ENCODE measurements at regions not wholly inside any gene's neighbourhood (a gene's known extent, or its start where the extent isn't known, plus 50 kb on each side); places are given as distances from the start of the nearest gene placed in this dataset.

DNA sequence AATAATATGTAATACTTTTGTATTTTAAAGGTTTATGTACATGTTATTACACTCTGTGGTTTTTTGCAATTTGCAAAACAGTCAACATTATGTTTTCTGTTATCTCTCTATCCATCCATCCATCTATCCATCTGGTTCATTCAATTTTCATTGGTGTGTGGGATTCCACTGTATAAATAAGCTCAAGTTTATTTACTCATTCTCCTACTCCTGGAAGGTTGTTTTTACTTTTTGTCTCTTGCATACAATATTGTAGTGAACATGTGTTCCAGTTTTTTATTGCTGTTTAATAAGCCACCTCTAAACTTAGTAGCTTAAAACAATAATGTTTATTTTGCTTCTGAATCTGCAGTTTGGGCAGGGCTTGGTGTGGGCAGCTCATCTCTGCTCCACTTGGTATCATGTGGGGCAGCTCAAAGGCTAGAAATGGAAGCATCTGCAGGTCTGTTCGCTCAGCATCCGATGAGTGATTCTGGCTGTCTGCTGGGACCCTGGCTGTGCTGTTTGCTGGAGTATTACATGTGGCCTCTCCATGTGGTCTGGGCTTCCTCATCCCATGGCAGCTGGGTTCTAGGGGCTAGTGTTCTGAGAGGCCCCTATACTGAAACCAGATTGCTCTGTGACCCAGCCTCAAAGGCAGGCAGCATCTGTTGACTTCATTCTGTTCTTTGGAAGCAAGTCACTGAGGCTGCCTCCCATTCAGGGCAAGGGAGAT, 98.8 kb downstream of the SLC25A47 start:
- no peak for DNase-seq (ENCODE audit: low read depth)
- no peak overlapping the region for H3K4me3 ChIP-seq (ENCODE audit: low read depth, low read length)
- no peak for TF ChIP-seq MYC (IDR thresholded peaks at IDR 0.05; ENCODE audit: low read depth, low read length)
- TF ChIP-seq, protein P1, sequence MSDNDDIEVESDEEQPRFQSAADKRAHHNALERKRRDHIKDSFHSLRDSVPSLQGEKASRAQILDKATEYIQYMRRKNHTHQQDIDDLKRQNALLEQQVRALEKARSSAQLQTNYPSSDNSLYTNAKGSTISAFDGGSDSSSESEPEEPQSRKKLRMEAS (IDR thresholded peaks at IDR 0.05; ENCODE audit: low read depth, low read length) = no peak
- TF ChIP-seq, protein P2, sequence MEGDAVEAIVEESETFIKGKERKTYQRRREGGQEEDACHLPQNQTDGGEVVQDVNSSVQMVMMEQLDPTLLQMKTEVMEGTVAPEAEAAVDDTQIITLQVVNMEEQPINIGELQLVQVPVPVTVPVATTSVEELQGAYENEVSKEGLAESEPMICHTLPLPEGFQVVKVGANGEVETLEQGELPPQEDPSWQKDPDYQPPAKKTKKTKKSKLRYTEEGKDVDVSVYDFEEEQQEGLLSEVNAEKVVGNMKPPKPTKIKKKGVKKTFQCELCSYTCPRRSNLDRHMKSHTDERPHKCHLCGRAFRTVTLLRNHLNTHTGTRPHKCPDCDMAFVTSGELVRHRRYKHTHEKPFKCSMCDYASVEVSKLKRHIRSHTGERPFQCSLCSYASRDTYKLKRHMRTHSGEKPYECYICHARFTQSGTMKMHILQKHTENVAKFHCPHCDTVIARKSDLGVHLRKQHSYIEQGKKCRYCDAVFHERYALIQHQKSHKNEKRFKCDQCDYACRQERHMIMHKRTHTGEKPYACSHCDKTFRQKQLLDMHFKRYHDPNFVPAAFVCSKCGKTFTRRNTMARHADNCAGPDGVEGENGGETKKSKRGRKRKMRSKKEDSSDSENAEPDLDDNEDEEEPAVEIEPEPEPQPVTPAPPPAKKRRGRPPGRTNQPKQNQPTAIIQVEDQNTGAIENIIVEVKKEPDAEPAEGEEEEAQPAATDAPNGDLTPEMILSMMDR (IDR thresholded peaks at IDR 0.05; ENCODE audit: low read depth, low read length) = no peak
- TF ChIP-seq POLR2A (IDR thresholded peaks at IDR 0.05; ENCODE audit: extremely low read depth, insufficient read length) = no peak

DNA sequence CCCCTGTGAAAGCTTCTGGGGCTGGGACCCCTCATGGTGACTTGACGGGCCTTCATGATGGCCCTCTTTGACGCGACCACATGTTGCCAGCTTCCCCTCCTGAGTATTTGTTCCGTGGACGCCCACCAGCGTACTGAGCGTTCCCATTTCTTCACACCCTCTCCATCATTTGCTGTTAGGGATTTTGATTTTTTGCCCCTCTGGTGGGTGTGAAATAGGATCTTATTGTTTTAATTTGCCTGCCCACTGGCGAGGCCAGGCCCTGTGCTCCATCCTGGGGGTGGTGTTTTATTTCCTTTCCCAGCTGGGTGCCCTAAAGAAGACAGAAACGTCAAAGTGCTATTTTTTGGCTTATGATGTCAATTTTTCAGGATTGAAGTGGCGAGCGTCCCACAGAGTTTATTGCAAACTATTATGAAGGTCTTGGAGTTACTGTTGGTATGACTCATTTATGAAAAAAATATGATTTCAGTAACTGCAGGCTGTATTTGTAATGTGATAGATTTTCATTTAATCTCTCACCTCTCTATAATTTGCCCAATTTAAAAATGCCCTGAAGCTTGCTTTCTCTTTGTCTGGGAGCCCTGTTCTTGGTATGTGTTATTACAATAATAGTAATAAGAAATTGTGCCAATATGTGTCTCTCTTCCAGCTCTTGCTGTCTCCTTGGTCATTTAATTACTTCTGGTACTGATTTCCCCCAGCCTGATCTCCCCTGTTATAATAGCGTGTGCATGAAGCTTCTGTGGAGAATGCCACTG, 99.6 kb downstream of the SLC25A47 start:
- no peak for DNase-seq (ENCODE audit: low read depth)
- H3K4me3 ChIP-seq (ENCODE audit: low read depth, low read length) = no peak overlapping the region
- TF ChIP-seq, protein P2 (IDR thresholded peaks at IDR 0.05; ENCODE audit: low read depth, low read length) = no peak
- TF ChIP-seq MYC (IDR thresholded peaks at IDR 0.05; ENCODE audit: low read depth, low read length) (no peak), POLR2A (IDR thresholded peaks at IDR 0.05; ENCODE audit: extremely low read depth, insufficient read length) (no peak)

DNA sequence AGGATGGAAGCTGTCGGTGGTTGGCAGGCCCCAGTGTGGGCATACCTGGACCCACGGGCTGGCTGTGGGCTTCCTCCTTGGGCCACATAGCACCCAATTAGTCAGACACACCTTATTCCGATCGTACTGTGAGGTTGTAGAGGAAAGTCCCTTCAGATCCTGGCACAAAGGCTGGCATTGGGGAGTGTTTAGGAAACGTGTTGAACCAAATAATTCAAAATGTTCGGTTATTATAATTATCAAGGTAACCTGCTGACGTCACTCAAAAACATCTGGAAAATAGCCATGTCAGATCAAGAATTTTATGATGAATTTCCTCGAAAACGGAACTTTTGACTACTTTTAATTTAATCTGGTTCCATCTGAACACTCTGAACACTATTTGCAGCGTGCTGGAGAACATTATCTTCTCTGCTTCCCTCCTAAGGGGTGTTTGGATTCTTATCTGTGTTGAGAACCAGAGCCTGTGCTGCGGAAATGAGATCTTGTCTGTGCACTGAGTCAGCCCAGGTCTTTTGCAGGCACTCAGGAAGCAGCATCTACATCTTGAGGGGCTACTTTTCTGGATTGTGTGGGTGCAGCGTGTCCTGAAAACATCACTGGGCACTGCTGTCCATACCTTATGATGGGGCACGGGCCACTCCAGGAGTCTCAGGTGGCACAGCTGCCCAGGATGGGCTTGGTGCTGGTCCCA, 100.3 kb downstream of the SLC25A47 start:
- DNase-seq (ENCODE audit: low read depth) = no peak
- TF ChIP-seq, protein P2 (IDR thresholded peaks at IDR 0.05; ENCODE audit: low read depth, low read length) = no peak
- no peak for TF ChIP-seq POLR2A (IDR thresholded peaks at IDR 0.05; ENCODE audit: extremely low read depth, insufficient read length)
- no peak overlapping the region for H3K4me3 ChIP-seq (ENCODE audit: low read depth, low read length)

DNA sequence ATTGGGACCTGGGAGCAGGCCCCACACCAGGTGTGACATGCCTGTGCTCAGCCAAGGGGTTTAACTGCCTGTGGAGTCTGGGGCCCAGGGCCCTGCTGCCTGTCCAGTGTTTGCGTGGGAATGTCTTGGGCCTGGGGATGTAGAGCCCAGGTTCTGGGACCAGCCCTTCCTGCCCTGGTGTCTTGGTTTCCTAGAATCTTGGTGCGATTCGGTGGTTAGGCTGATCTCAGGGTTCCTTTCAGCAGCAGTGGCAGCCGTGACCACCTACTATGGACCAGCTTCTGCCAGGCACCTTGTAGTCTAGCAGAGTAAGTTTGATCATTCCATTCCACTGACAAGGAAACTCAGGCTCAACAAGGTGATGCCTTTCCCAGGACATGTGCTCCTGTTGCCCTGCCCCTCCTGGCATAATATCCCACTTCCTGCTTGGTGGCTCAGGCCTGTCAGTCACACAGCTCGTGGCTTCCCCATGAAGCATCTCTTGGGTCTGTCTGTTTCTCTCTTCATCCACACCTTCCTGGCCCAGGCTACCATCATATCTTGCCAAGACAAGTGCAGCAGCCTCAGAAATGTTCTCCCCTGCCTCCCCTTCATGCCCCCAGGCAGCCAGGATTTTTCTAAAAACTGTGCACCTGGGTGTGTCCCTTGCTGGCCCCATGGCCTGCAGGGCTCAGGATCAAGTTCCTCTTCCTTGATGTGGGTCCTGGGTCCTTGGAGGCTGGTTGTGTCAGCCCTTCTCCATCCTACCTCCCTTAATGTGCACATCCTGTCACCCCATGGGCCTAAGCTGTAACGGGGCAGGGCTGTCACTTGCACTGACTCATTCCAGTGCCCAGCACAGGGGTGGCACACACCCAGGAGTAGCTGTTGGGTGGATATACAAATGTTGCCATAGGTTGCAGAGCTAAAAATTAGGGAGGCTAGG, 101.6 kb downstream of the SLC25A47 start:
- H3K4me3 ChIP-seq (ENCODE audit: low read depth, low read length) = no peak overlapping the region
- DNase-seq (ENCODE audit: low read depth) = peak; percentile 42
- TF ChIP-seq MYC (IDR thresholded peaks at IDR 0.05; ENCODE audit: low read depth, low read length) = 0 out of 2 replicates have a peak, but pooled peaks have one; percentile 7
- TF ChIP-seq, protein P1 (IDR thresholded peaks at IDR 0.05; ENCODE audit: low read depth, low read length) = no peak

DNA sequence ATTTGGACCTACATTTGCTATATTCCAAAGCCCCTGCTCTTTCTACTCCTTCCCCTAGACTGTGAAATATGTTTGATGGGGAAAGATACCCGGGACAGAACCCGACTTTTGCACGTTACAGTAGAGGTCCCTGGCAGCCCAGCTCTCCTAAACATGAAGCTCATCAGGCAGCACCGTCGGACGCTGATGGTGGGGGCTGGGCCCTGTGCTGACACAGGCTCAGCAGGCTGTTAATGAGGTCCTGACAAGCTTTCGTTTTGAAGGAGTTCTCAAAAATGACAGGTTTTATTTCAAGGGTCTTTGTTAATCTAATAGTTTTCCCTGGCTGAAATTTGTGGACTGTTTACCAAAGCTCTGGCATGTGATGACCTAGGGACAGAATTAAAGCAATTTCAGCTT, 102.3 kb downstream of the SLC25A47 start:
- DNase-seq (ENCODE audit: low read depth) = no peak
- no peak overlapping the region for H3K4me3 ChIP-seq (ENCODE audit: low read depth, low read length)
- TF ChIP-seq MYC (IDR thresholded peaks at IDR 0.05; ENCODE audit: low read depth, low read length) (no peak), POLR2A (IDR thresholded peaks at IDR 0.05; ENCODE audit: extremely low read depth, insufficient read length) (no peak)
- TF ChIP-seq, protein P1 (IDR thresholded peaks at IDR 0.05; ENCODE audit: low read depth, low read length) = no peak
- TF ChIP-seq, protein P2 (IDR thresholded peaks at IDR 0.05; ENCODE audit: low read depth, low read length) = no peak
